GM19238 (cell line): ENCODE measurements at regions not wholly inside any gene's neighbourhood (a gene's known extent, or its start where the extent isn't known, plus 50 kb on each side); places are given as distances from the start of the nearest gene placed in this dataset.
"Not testable (repeated sequence)": the region's sequence is repeated elsewhere in the genome, so short reads cannot be mapped to it uniquely, and the experiment has no call there.

ENCODE experiments used
- DNase-seq: peaks from one replicate; pipeline ENCODE4 v3.0.0; 2011; ENCODE audit warnings: low spot score; ENCODE audit not compliant: insufficient read length

- DNase-seq = no peak
These were observed 449.5 kb upstream of the HS3ST1 start for GRCh38 chr4:11878241-11878640.

- no peak for DNase-seq
These were observed 447.4 kb upstream of the HS3ST1 start for GRCh38 chr4:11876104-11876503.

GRCh38 chr4:11869191-11869870 is 440.6 kb upstream of the HS3ST1 start:
- DNase-seq = no peak

- DNase-seq = no peak
These were observed 437.7 kb upstream of the HS3ST1 start for GRCh38 chr4:11866391-11866790.

- no peak for DNase-seq
These were observed 432.3 kb upstream of the HS3ST1 start for GRCh38 chr4:11860996-11861395.

- DNase-seq = no peak
These were observed 429.2 kb upstream of the HS3ST1 start for GRCh38 chr4:11857881-11858280.

- no peak for DNase-seq
These were observed 418.5 kb upstream of the HS3ST1 start for GRCh38 chr4:11847167-11847566.

- no peak for DNase-seq
These were observed 415.2 kb upstream of the HS3ST1 start for GRCh38 chr4:11843927-11844326.

- DNase-seq = no peak
These were observed 414.6 kb upstream of the HS3ST1 start for GRCh38 chr4:11843340-11843739.

- no peak for DNase-seq
These were observed 414.0 kb upstream of the HS3ST1 start for GRCh38 chr4:11842620-11843263.

- no peak for DNase-seq
These were observed 411.2 kb upstream of the HS3ST1 start for GRCh38 chr4:11839889-11840288.

GRCh38 chr4:11831739-11832138 is 403.0 kb upstream of the HS3ST1 start:
- no peak for DNase-seq

- no peak for DNase-seq
These were observed 395.9 kb upstream of the HS3ST1 start for GRCh38 chr4:11824566-11824965.

- DNase-seq = no peak
These were observed 393.2 kb upstream of the HS3ST1 start for GRCh38 chr4:11821772-11822430.

- no peak for DNase-seq
These were observed 388.4 kb upstream of the HS3ST1 start for GRCh38 chr4:11817088-11817487.

GRCh38 chr4:11814758-11815157 is 386.1 kb upstream of the HS3ST1 start:
- no peak for DNase-seq

GRCh38 chr4:11813951-11814446 is 385.3 kb upstream of the HS3ST1 start:
- no peak for DNase-seq

GRCh38 chr4:11811521-11811920 is 382.8 kb upstream of the HS3ST1 start:
- DNase-seq = not testable (repeated sequence)

GRCh38 chr4:11805842-11806241 is 377.1 kb upstream of the HS3ST1 start:
- peak; percentile 1 for DNase-seq

- peak; percentile 7 for DNase-seq
These were observed 373.1 kb upstream of the HS3ST1 start for GRCh38 chr4:11801466-11802446.

- no peak for DNase-seq
These were observed 370.5 kb upstream of the HS3ST1 start for GRCh38 chr4:11799196-11799595.
